GM10266 (cell line): ENCODE measurements at regions not wholly inside any gene's neighbourhood (a gene's known extent, or its start where the extent isn't known, plus 50 kb on each side); places are given as distances from the start of the nearest gene placed in this dataset.

ENCODE experiments used
- DNase-seq: peaks from one replicate; pipeline ENCODE4 v3.0.0; 2012; ENCODE audit errors: extremely low spot score
- CTCF ChIP-seq: IDR thresholded peaks from 2 replicates; pipeline ENCODE4 v1.5.1; 2012; ENCODE audit warnings: mild to moderate bottlenecking, low read depth; ENCODE audit not compliant: control insufficient read depth, insufficient read depth; ENCODE audit errors: missing control alignments

- TF ChIP-seq CTCF: no peak
- DNase-seq: no peak
Measured at GRCh38 chr4:24164797-24165196, 274.9 kb upstream of the PPARGC1A start.

GRCh38 chr4:24164054-24164693 is 274.3 kb upstream of the PPARGC1A start:
- TF ChIP-seq CTCF: no peak
- no peak for DNase-seq

- no peak for TF ChIP-seq CTCF
- DNase-seq: no peak
Measured at GRCh38 chr4:24163314-24163713, 273.5 kb upstream of the PPARGC1A start.

GRCh38 chr4:24160358-24160757 is 270.5 kb upstream of the PPARGC1A start:
- DNase-seq: no peak
- TF ChIP-seq CTCF: no peak

DNA sequence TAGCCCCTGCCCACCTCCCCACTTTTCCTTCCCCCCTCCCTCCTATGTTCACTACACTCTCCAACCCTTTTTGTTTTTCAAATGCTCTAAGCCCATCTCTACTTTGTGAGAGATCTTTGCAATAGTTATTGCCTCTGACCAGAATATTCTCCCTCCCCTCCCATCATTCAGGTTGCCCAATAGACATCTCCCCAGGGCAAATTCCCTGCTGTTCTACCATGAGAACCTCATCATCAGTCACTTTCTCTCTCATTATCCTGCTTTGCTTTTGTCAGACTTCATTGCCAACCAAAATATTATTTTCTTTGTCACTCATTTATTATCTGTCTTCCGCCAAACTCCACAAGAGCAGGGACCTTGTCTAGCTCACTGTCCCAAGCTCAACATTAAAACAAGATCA is 268.2 kb upstream of the PPARGC1A start:
- DNase-seq: no peak
- TF ChIP-seq CTCF: no peak

GRCh38 chr4:24150034-24150433 is 260.2 kb upstream of the PPARGC1A start:
- no peak for TF ChIP-seq CTCF
- DNase-seq: no peak

DNA sequence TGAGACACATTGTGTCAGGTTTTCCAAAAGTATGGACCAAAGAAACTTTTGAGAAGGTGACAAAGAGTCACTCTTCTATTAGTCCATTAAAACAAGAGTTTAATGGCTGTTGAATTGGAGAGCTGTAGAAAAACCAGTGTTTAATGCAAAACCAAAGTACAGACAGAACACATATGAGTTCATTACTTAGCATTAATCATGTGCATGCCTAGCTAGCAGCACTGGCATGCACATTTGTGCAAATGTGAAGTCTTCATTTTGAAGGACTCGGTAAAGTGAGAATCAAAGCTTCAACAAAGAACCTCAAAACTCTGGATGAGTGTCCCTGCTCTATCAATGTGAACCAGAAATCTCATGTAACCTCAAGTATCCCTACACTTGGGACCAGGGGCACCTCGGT is 256.3 kb upstream of the PPARGC1A start:
- TF ChIP-seq CTCF: no peak
- no peak for DNase-seq
